ENCODE measurements at regions not wholly inside any gene's neighbourhood (a gene's known extent, or its start where the extent isn't known, plus 50 kb on each side); places are given as distances from the start of the nearest gene placed in this dataset.

DNA sequence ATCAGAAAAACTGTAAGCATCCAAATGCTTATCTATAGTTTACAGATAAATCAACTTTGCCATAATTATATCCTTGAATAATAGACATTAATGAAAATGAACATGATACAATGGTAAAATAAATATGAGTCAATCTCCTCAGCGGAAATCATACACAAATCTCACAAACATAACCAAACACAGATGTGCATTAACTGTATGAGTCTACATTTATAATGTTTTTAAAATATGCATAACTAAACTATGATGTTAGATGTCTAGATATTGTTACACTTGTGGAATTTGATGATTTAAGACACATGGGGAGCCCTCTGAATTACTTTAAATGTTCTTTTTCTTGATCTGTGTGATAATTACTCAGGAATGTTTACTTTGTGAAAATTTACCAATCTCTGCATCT is 951.2 kb downstream of the TECRL start:
- DNase-seq: no peak

DNA sequence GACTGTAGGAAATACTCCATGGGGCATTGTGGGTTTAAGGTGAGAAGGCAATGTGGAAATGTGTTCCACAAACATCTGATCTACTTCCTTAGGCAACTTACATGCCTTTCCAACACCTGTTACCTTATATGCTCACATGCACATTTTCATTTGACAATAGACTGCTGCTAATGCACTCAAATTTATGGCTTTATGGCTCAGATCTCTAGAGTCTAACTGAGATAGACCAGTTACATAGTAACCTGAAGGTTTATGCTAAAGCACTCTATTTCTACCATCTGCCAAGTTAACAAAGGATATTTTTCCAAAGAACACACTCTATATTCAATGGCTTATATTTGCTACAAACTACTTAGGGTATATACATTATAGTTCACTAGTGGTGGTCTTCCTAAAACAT is 969.0 kb downstream of the TECRL start:
- no peak for DNase-seq

DNA sequence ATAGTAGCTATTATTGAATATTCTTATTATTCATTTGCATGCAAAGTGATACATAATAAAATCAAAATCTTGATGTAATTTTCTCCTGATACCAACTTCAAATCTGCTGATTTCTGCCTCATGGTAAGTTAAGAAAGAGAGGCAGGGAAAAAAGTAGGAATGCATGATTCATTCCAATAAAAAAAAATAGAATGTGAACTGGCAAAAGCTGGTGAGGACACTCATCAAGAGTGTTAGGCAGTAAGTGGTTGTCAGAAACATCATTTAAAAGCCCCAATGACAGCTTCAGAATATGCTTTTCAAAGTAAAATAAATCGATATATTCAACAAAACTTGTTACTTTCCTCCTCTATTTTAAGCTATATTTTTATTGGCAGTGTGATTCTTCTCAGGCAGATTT is 979.1 kb downstream of the TECRL start:
- DNase-seq: no peak

DNA sequence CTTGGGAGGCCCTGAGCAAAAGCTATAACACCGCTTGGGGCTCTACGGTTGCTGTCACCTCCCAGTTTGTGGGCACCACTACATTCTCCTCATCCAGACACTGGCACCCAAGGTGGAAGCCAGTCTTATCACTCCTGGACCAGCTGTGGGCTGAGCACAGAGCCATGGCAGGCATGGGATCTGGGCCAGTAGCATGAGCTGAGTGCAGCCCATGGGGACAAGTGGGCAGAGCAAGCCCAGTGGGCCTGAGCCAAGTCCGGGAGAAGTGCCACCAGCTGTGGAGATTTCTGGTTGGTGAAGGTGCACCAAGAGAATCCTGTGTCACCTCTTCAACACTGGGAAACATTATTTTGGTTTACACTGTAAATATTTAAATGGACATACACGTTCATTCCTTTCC is 1013.0 kb downstream of the TECRL start:
- no peak for DNase-seq

DNA sequence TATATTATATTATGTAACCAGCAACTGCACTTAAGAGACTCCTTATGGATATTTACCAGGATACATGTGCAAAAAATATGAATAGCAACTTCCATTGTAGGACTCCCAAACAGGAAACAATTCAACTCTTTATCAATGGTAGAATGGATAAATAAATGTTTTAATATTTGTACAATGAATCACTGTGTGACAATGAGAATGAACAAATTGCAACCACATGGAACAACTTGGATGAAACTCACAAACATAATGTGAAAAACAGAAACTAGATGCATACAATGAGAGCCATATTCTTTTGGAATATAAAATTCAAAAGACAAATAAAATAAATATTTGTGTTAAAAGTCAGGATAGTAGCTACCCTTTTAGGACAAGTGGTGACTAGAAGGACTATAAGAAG is 1015.7 kb downstream of the TECRL start:
- DNase-seq: no peak

DNA sequence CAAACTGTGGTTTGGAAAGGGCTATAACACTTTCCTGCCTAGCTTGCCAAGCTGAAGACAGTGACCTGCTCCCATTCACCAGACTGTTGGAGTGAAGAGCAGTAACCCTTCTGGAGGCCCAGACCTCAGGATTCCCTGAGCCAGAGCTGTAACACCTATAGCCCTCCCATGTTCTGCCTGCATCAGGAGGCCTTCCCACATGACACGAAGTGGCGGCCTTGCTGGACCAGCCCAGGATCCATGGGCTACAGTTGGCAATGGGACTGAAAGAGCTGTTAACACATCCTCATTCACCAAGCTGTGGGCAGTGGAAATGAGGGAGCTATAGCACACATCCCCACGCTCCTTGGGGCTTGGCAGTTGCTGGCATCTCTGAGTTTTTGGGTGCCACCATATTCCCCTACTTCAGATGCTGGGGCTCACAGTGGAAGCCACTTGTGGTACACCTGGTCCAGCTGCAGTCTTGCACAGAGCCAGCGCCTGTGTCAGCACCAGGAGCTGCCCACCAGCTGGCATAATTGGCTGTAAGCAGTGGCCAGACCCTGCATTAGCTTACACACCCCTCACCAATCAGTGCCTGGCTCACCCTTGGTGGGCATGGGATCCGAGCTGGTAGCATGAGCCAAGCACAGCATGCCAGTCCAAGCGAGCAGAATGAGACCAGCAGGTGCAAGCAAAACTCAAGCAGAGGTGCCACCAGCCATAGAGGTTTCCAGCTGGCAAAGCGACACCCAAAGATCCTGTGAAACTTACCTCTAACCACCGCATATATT is 1029.3 kb downstream of the TECRL start:
- DNase-seq: no peak

DNA sequence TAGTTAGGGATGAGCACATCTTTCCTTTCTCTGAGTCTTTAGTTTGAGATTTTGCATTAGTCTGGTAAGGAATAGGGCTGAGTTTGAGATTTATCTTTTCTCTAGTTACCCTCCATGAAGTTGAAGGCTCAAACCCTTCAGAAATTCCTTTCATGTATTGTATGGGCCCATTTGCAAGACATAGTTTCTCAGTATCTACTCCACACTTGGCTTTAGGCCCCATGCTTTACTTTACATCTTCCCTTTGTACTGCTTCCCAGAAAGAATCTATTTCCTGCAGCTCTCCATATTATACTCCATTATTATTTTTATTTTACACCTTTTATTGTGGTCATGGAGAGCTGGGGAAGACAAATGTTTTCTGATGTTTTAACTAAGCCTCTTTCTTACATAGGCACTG is 1038.2 kb downstream of the TECRL start:
- DNase-seq: no peak

DNA sequence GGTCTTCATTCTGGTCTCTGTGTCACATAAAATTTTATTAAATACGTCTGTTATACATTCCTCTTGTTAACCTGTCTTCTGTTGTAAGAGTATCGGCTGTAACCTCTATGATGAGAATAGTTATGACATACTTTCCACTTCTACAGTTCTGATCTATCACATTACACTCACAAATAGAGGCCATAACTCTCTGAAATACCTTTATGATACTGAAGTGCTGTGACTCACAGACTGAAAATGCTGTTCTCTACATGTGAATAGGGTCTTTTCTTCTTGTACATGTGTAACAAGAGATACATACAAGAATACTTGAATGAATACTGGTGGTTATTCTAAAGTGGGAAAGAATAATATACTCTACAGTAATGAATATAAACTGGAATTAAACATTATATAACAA is 1047.6 kb downstream of the TECRL start:
- no peak for DNase-seq

DNA sequence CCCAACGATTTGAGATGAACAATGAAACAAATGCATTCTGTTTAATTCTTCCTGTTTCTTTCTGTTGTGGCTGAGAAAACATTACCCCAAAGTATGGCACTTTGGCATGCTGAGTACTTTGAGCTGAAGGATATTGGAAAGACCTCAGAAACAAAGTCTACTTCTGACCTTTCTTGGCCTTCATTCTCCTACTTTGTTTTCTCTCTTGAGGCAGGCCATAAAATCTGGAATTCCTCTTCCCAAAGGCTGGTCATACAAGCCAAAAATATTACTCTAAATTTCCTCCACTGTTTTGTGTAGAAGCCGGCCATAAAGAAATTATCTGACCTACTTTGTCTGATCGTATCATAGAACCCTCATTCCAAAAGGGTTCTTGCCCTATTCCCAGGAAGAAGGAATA is 1048.2 kb downstream of the TECRL start:
- no peak for DNase-seq

DNA sequence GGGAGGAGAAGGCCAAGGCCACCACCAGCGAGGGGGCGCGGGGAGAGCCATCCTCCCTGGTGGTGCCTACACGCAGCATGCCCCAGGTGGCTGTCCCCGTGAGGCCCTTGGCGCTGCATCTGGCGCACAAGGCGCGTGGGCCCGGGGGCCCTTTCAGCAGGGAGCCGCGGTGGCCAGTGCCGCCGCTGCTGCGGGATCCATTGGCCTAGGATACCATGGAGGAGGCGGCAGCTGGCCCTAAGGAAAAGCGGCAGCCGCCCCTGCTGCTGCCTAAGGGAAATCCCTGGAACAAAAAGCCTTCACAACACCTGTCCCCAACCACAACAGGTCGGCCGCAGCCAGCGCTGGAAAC is 1059.6 kb downstream of the TECRL start:
- peak; percentile 40 for DNase-seq

DNA sequence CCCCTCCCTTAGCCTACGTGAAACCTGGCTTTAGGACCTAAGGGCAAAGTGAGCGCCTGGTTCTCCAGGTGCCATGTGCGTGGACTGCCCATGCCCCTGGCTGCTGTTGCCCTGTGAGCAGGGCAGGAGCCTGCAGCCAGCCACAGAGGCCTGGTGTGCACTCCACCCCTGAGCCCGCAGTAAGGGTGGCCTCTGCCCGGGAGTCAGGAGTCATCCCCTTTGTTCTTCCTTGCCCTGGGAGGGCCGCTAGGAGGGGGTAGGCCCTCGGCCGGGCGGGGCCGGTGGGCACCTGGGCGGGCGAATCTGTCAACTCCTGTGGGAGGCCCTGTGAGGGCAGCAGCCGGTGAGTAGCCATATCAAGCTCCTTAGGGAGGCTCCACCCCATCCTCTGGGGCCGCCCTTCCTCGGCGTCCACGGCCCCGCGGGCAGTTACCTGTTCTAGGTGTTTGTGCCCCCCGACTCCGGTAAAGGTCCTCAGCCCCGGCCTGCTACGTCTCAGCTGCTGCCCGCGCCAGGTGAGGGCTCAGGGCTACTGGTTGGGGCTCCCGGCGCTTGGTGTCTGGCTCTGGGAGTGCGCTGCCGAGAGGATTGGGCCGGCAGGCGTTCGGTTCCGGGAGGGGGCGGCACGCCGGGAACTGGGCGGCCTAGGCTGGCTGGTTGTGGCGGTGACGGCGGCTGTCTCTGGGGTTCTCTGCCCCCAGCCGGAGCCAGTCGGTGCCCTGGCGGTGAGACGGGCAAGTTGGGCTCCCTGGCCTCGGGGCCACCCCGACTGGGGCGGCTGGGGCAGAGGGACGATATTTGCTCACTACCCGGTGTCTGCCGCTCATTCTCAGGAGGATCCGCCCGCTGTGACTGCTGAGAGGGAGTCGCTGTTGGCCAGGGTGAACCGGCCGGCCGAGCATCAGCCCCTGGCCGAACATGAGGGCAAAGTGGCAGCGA is 1060.2 kb downstream of the TECRL start:
- DNase-seq: peak; percentile 40

DNA sequence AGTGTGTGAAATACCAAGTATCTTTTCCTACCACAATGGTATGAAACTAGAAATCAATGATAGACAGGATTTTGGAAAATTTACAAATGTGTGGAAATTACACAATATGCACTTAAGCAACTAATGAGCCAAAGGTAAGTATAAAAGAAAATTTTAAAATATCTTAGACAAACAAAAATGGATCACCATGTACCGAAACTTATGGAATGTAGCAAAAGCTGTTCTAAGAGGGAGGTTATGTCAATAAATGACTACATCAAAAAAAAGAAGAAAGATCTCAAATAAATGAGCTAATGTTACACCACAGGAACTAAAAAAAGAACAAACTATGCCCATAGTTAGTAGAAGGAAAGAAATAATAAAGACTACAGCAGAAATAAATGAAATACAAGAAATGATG is 1084.1 kb downstream of the TECRL start:
- no peak for DNase-seq

DNA sequence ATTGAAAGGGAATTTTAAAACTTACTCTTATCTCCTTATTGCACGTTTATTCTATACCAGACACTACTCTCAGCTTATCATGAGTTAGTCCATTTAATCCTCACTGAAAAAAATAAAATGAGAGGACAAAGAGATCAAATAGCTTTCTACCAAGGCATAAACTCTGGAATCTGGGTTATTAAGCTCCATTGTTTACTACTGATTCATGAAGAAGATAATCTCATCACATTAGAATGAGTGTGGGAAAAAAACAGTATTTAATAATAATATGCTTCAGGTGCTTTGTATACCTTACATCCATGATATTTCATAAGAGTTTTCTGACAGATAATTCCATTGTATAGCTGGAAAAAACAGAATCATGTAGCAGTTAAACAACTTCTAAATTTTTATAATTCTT is 1092.6 kb downstream of the TECRL start:
- DNase-seq: no peak

DNA sequence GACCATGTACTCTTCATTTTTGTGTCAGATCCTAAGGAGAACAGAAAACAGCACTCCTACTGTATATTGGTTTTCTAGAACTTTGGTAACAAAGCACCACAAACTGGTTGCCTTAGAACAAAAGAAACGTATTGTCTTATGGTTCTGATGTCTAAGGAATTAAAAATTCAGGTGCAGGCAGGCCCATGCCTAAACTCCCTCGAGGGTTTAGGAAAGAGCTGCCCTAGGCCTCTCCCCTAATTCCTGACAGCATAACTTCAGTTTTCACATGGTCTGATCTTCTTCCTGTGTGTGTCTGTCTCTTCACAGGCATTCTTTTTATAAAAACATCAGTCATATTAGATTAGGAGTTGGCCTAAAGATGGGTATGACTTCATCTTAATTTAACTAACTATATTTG is 1093.6 kb downstream of the TECRL start:
- no peak for DNase-seq

DNA sequence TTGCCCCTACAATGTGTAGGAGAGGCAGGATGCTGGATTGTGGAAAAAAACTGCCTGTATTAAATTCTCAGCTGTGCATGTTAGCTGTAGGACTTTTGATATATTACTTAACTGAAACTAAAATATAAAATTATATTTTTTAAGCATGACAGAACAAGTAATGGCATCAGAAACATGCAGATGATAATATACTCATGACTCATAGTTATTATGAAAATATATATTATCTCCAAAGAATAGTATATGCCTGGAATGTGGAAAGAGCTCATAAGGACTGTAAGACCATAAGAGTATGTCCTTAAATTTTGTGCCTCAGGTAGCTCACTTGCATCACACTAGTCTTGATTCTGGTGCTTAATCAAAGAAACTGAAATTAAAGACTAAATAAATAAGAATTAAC is 1100.6 kb downstream of the TECRL start:
- no peak for DNase-seq

DNA sequence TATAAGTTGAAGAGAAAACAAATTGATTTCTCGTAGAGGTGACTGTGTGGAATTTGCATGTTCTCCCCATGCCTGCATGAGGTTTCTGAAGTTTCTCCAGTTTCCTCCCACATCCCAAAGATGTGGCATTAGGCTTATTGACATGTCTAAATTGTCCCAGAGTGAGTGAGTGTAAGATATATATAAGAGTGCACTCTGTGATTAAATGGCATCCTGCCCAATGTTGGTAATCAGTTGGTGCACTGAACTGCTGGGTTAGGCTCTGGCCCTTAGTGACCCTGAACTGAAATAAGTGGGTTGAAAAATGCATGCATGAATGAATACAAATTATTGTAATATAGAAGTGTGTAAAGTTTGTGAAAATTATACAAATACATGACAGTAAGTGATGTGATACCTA is 1106.5 kb downstream of the TECRL start:
- no peak for DNase-seq

DNA sequence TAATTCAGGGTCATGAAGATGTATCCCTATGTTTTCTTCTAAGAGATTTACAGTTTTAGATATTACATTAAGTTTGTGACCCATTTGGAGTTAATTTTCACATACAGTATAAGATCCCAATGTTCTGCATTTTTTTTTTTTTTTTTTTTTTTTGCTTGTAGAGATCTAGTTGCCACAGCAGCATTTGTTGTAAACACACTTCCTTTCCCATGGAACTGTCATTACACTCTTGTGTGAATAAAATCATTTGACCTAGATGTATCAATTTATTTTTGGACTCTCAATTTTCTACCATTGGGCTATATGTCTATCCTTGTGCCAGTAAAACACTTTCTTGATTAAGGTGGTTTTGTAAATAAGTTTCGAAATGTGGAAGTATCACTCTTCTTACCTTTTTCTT is 1107.2 kb downstream of the TECRL start:
- DNase-seq: no peak

DNA sequence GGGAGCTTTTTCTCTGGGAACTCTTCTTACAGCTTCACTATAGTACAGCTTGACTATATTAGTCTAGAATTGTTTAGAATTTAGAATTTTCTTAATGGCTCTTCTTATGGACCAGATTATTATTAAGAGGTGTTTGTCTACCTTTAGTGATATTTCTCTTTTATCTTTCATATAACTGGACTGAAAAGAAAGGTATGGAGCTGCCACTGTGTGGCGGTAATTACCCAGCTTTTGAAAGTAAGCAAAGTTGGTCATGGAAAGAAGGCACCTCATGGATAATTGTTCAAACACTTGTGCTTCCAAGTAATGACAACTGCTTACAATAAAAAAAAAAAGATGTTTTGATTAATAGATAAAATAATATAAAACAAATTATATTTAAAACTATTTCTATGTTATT is 1112.5 kb downstream of the TECRL start:
- peak; percentile 25 for DNase-seq

DNA sequence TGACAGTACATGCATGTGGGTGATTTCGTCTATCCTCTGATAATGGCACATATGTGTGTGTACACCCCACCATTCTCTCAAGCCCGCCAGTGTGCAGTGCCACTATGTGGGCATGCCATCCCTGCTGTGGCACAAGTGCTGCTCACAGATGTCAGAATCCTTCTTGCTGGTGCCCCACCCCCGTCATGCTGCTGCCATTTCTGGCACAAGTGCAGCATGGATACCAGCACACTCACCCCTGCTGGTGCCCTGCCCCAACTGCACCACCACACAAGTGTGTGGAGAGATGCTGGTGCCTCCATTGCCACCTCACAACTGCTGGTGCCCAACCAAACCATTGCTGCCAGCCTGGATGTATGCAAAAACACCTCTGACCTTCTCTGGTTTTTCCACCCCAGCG is 1133.8 kb downstream of the TECRL start:
- no peak for DNase-seq

DNA sequence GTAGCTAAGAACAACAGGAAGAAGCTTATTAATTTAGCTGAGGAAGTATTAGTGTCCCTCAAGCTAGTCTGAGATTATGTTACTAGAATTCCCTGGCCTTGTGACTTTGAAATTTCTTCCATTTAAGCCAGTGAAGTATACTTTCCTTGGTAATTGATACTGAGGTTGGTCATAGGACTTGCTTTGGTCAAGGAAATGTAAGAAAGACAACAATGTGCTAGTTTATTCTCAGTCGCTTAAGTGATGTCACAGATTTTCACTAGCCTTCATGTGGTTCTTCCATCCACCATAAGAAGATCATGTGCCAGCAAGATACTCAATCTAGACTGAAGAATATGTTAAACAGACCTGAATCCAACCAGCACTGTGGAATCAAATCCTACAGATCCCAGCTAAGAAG is 1140.1 kb downstream of the TECRL start:
- DNase-seq: no peak

DNA sequence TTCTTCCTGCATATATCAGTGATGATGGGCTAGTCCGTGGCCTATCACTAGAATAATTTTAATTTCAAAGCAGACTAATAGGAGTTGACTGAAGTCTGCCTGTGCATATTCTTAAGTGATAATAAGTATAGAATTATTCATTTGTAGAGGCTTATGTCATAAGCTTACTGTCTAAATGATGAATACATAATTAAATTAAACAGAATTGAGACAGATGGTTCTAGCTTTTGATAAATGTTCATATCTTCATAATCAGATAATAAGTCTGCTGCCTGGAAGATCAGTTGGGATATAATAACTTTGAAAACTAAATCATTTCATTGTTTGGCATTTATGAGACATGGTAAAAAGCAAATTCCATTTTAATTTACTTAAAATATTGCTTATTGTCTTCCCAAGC is 1175.6 kb downstream of the TECRL start:
- DNase-seq: no peak

DNA sequence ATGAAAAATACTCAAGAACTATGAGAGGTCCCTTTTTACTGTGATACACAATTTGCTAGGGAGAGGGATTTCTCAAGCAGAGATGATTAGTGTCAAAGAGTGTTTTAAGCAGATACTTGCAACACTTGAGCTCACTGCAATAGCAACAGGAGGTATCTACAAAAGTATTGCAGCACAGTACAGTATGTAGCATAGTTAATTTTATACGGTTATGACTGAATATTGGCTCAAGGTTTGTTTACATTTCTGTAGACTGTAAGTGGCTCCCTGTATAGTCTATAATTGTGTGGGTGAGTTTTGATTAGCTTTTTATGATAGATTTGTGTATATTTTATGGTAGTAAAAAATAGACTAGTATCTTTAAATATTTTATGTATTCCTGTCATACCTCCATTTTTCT is 1177.2 kb downstream of the TECRL start:
- no peak for DNase-seq

DNA sequence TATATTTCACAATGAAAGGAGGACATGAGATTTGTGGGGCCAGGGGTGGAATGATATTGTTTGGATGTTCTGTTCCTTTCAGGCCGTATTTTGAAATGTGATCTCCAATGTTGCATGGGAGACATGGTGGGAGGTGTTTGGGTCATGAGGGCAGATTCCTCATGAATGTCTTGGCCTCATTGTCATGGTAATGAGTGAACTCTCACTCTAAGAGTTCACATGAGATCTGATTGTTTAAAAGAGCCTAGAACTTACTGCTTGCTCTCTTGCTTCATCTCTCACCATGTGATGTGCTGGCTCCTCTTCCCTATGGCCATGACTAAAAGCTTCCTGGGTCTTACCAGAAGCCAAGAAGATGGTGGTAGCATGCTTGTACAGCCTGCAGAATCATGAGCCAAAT is 1183.0 kb downstream of the TECRL start:
- no peak for DNase-seq

DNA sequence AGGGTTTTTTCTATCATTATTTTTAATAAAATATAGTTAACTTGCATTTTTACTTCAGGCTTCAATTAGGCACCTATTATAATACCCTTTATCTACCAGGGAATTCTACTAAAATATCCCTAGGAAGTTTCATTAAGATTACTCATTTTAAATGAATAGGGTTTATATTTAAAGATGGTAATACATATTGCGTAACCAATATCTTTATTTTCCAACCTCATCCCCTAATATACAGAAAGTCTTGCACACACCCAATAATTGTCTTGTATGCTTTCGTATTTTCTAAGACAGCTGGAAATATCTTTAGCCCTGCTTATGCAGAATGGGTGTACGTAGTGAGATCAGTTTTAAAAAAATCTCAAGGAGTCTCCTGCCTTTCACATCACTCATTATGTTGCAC is 1186.8 kb downstream of the TECRL start:
- no peak for DNase-seq

DNA sequence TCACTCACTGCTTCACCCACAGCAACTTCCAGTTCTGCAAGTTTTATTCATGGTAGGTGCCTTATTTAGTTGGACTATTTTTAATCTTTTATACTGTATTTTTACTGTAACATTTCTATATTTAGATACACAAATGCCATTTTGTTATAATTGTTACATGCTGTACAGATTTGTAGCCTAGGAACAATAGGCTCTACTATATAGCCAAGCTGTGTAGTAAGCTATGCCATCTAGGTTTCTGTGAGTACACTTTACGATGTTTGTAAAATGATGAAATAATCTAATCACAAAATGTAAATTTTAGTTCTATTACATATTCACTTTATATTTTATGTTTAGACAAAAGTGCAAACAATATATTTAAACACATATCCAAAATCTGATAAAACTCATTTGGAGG is 1187.8 kb downstream of the TECRL start:
- no peak for DNase-seq

Measured in NCI-H146 (cell line).